ENCODE measurements at regions not wholly inside any gene's neighbourhood (a gene's known extent, or its start where the extent isn't known, plus 50 kb on each side); places are given as distances from the start of the nearest gene placed in this dataset.

GRCh38 chr10:59562126-59562525 lies 147.5 kb downstream of the SLC16A9 start:
- CTCF ChIA-PET = no interaction called here
- no peaks in the 10 kb centered on the region for H3K36me3 ChIP-seq (ENCODE audit: control insufficient read depth, insufficient read depth, low read length)
- DNase-seq (ENCODE audit: low read depth, low spot score) = no peak
- H3K4me1 ChIP-seq (ENCODE audit: control insufficient read depth, insufficient read depth, low read length) = no peaks in the 10 kb centered on the region
- POLR2A ChIA-PET = no interaction called here
- H3K27ac ChIP-seq (ENCODE audit: low read length) = no peak overlapping the region
- no peak overlapping the region for H3K4me3 ChIP-seq (ENCODE audit: low read depth in 2 of 2, low read length in 2 of 2)
- ATAC-seq = no peak
- TF ChIP-seq CTCF (IDR thresholded peaks at IDR 0.05) (no peak), REST (IDR thresholded peaks at IDR 0.05; ENCODE audit: insufficient read depth in 1 of 2, low read depth in 2 of 2, low read length in 1 of 2) (no peak), POLR2AphosphoS5 (IDR thresholded peaks at IDR 0.05; ENCODE audit: low read depth, low read length) (no peak), TCF7L2 (IDR thresholded peaks at IDR 0.05; ENCODE audit: low read depth, low read length) (no peak)
- in situ Hi-C loops (cut with HindIII; ENCODE audit: low pct_unique_long_range_greater_than_20kb, low sequenced_read_pairs) (no loop called here), intact Hi-C loops (cut with micrococcal nuclease; ENCODE audit: unreplicated experiment) (no loop called here)
- no TSS peak for BruUV-seq (replicated peaks)
- H3K27me3 ChIP-seq (ENCODE audit: control insufficient read depth, insufficient read depth, low read length) = no peaks in the 10 kb centered on the region; the same call in 1 of the 2 replicates
- no peaks in the 10 kb centered on the region for H3K9me3 ChIP-seq (ENCODE audit: control insufficient read depth, insufficient read depth, low read depth, low read length)

- Histone ChIP-seq H3K27me3 (ENCODE audit: control insufficient read depth, insufficient read depth, low read length) (no peaks in the 10 kb centered on the region; the same call in 1 of the 2 replicates), H3K9me3 (ENCODE audit: control insufficient read depth, insufficient read depth, low read depth, low read length) (no peaks in the 10 kb centered on the region), H3K4me3 (ENCODE audit: low read depth in 2 of 2, low read length in 2 of 2) (no peak overlapping the region), H3K27ac (ENCODE audit: low read length) (no peak overlapping the region), H3K4me1 (ENCODE audit: control insufficient read depth, insufficient read depth, low read length) (no peaks in the 10 kb centered on the region), H3K36me3 (ENCODE audit: control insufficient read depth, insufficient read depth, low read length) (no peaks in the 10 kb centered on the region)
- ChIA-PET CTCF (no interaction called here), POLR2A (no interaction called here)
- BruUV-seq (replicated peaks) = no TSS peak
- intact Hi-C loops (cut with micrococcal nuclease; ENCODE audit: unreplicated experiment) (no loop called here), in situ Hi-C loops (cut with HindIII; ENCODE audit: low pct_unique_long_range_greater_than_20kb, low sequenced_read_pairs) (no loop called here)
- TF ChIP-seq SIN3A (IDR thresholded peaks at IDR 0.05; ENCODE audit: borderline replicate concordance, insufficient read depth, low read depth, low read length) = no peak
- no peak for TF ChIP-seq CTCF (IDR thresholded peaks at IDR 0.05)
- TF ChIP-seq POLR2AphosphoS5 (IDR thresholded peaks at IDR 0.05; ENCODE audit: low read depth, low read length) = no peak
- TF ChIP-seq REST (IDR thresholded peaks at IDR 0.05; ENCODE audit: insufficient read depth in 1 of 2, low read depth in 2 of 2, low read length in 1 of 2) = no peak
- TF ChIP-seq TCF7L2 (IDR thresholded peaks at IDR 0.05; ENCODE audit: low read depth, low read length) = no peak
- no peak for ATAC-seq
- no peak for DNase-seq (ENCODE audit: low read depth, low spot score)
Measured at GRCh38 chr10:59561477-59562121, 148.1 kb downstream of the SLC16A9 start.

Measured in Panc1 (cell line).